A549 (cell line): ENCODE measurements at regions not wholly inside any gene's neighbourhood (a gene's known extent, or its start where the extent isn't known, plus 50 kb on each side); places are given as distances from the start of the nearest gene placed in this dataset.

Experiments used
- ATAC-seq, 2 experiments: fragments of 200-7000 bp in 1 of 2; fragments of >200 bp in 1 of 2; cut with Nextera tagmentation in 1 of 2; cut with Tn5 transposase in 1 of 2; 3 replicates each; pipeline versions ENCODE4 v1.8.0 to v1.9.1; 2018 to 2020; ENCODE audit warnings: mild to moderate bottlenecking in 1 of 2, moderate library complexity in 1 of 2
- CTCF ChIA-PET: fragments of 300-600 bp; sonication (Branson Sonifier 250); formaldehyde crosslinking; extraction: SDS; loops from one replicate; lab custom pipeline; 2021; ENCODE audit warnings: antibody characterized with exemption, inconsistent platforms; lab: Yijun Ruan, JAX
- POLR2A ChIA-PET: fragments of 350-600 bp; formaldehyde crosslinking; extraction: SDS; loops from one replicate; lab custom pipeline; 2021; ENCODE audit warnings: antibody characterized with exemption, inconsistent platforms; lab: Yijun Ruan, JAX
- DNase-seq, 2 experiments: peaks; one replicate each; pipeline versions ENCODE4 v3.0.0 to v3.0.0-alpha.2; 2011 to 2016; ENCODE audit warnings: low read depth in 1 of 2, low spot score in 1 of 2
- FAIRE-seq: peaks from 2 replicates; lab custom pipeline; 2011; peaks lifted over from hg19 to GRCh38; lab: Jason Lieb, UNC
- H3K27ac ChIP-seq, 2 experiments: fragments of >200 bp; sonication (Bioruptor Twin); formaldehyde crosslinking; 3 replicates each; pipeline ENCODE4 v1.5.1; 2016 to 2017
- H3K4me1 ChIP-seq: fragments of >200 bp; sonication (Bioruptor Twin); formaldehyde crosslinking; 3 replicates; pipeline ENCODE4 v1.6.1; 2016
- H3K4me2 ChIP-seq: fragments of >200 bp; sonication (Bioruptor Twin); formaldehyde crosslinking; 3 replicates; pipeline ENCODE4 v1.6.1; 2016
- H3K4me3 ChIP-seq: fragments of >200 bp; sonication (Bioruptor Twin); formaldehyde crosslinking; 3 replicates; pipeline ENCODE4 v1.5.1; 2016
- H3K9me3 ChIP-seq: fragments of >200 bp; sonication (Bioruptor Twin); formaldehyde crosslinking; 3 replicates; pipeline ENCODE4 v1.6.1; 2016
- BHLHE40 ChIP-seq: IDR thresholded peaks from 2 replicates; pipeline ENCODE4 v1.6.1; 2012; ENCODE audit warnings: low read depth, low read length, inconsistent platforms
- CEBPB ChIP-seq, 2 experiments: fragments of >200 bp in 1 of 2; sonication (Bioruptor Twin) in 1 of 2; formaldehyde crosslinking in 1 of 2; IDR thresholded peaks; 2 replicates each; pipeline ENCODE4 v1.6.1; 2012 to 2016
- EHF ChIP-seq: fragments of 250-450 bp; sonication (Bioruptor Pico); IDR thresholded peaks from 2 replicates; pipeline ENCODE4 v1.5.0; 2020; ENCODE audit warnings: mild to moderate bottlenecking
- FOSB ChIP-seq: fragments of 250-450 bp; sonication (Bioruptor Pico); IDR thresholded peaks from 2 replicates; pipeline ENCODE4 v1.5.0; 2020; ENCODE audit warnings: mild to moderate bottlenecking, moderate library complexity
- FOXS1 ChIP-seq: fragments of 250-450 bp; sonication (Bioruptor Pico); IDR thresholded peaks from 2 replicates; pipeline ENCODE4 v1.5.0; 2020; ENCODE audit warnings: mild to moderate bottlenecking, moderate library complexity
- HOXA7 ChIP-seq: fragments of 250-450 bp; sonication (Bioruptor Pico); IDR thresholded peaks from 2 replicates; pipeline ENCODE4 v1.5.0; 2020; ENCODE audit warnings: mild to moderate bottlenecking, moderate library complexity
- JUNB ChIP-seq: fragments of >200 bp; sonication (Bioruptor Twin); formaldehyde crosslinking; IDR thresholded peaks from 2 replicates; pipeline ENCODE4 v1.6.1; 2016
- KDM1A ChIP-seq: fragments of 200-600 bp; sonication (generic); IDR thresholded peaks from 2 replicates; pipeline ENCODE4 v1.6.1; 2016; ENCODE audit warnings: low read depth, mild to moderate bottlenecking
- KDM5A ChIP-seq: fragments of 200-600 bp; sonication (generic); IDR thresholded peaks from 2 replicates; pipeline ENCODE4 v1.6.1; 2016; ENCODE audit warnings: antibody characterized with exemption, mild to moderate bottlenecking
- MAFK ChIP-seq: fragments of 450-650 bp; IDR thresholded peaks from 2 replicates; pipeline ENCODE4 v1.6.1; 2014; ENCODE audit not compliant: partially characterized antibody
- MAZ ChIP-seq: fragments of 150-350 bp; IDR thresholded peaks from 2 replicates; pipeline ENCODE4 v1.6.1; 2014; ENCODE audit warnings: antibody characterized with exemption, low read depth, low read length, borderline replicate concordance
- NPAS2 ChIP-seq: fragments of 250-450 bp; sonication (Bioruptor Pico); IDR thresholded peaks from 2 replicates; pipeline ENCODE4 v1.8.0; 2022; ENCODE audit warnings: mild to moderate bottlenecking, moderate library complexity, borderline replicate concordance
- NR3C1 ChIP-seq: fragments of >200 bp; sonication (Bioruptor Twin); formaldehyde crosslinking; IDR thresholded peaks from 3 replicates; pipeline ENCODE4 v1.6.1; 2017
- PHF8 ChIP-seq: fragments of 200-600 bp; sonication (generic); IDR thresholded peaks from 2 replicates; pipeline ENCODE4 v1.6.1; 2016; ENCODE audit warnings: low read depth, mild to moderate bottlenecking, antibody characterized with exemption, moderate library complexity, borderline replicate concordance
- RAD21 ChIP-seq, 2 experiments: fragments of >200 bp in 1 of 2; sonication (Bioruptor Twin) in 1 of 2; formaldehyde crosslinking in 1 of 2; IDR thresholded peaks in 1 of 2; conservative IDR thresholded peaks in 1 of 2; 2 replicates in 1 of 2; 3 replicates in 1 of 2; pipeline ENCODE4 v1.6.1; 2012 to 2018; ENCODE audit warnings: inconsistent platforms in 1 of 2
- RARB ChIP-seq: fragments of 250-450 bp; sonication (Bioruptor Pico); IDR thresholded peaks from 2 replicates; pipeline ENCODE4 v1.8.0; 2021; ENCODE audit warnings: mild to moderate bottlenecking, moderate library complexity
- RCOR1 ChIP-seq: fragments of 150-350 bp; IDR thresholded peaks from 2 replicates; pipeline ENCODE4 v1.6.1; 2014; ENCODE audit warnings: antibody characterized with exemption, low read length, low read depth
- RFX5 ChIP-seq: fragments of 450-650 bp; IDR thresholded peaks from 2 replicates; pipeline ENCODE4 v1.7.1; 2014; ENCODE audit warnings: antibody characterized with exemption, mild to moderate bottlenecking, moderate library complexity
- SMC3 ChIP-seq: fragments of >200 bp; sonication (Bioruptor Twin); formaldehyde crosslinking; IDR thresholded peaks from 3 replicates; pipeline ENCODE4 v1.6.1; 2018; ENCODE audit warnings: inconsistent platforms
- SREBF2 ChIP-seq: fragments of 450-650 bp; IDR thresholded peaks from 2 replicates; pipeline ENCODE4 v1.6.1; 2014; ENCODE audit warnings: mild to moderate bottlenecking, moderate library complexity
- TP53 ChIP-seq: fragments of 250-450 bp; sonication (Bioruptor Pico); IDR thresholded peaks from 2 replicates; pipeline ENCODE4 v1.5.0; 2021; ENCODE audit warnings: mild to moderate bottlenecking, moderate library complexity
- ZC3H11A ChIP-seq: fragments of 450-650 bp; IDR thresholded peaks from 2 replicates; pipeline ENCODE4 v1.6.1; 2014; ENCODE audit warnings: antibody characterized with exemption, mild to moderate bottlenecking
- WGBS: methylation state at CpG from one replicate; pipeline ENCODE4 v1.1.6; 2017; ENCODE audit errors: missing lambda C conversion rate; 5-methylcytosine and 5-hydroxymethylcytosine counted together
- TF ChIP-seq, protein P1 (sequence below): fragments of >200 bp; sonication (Bioruptor Twin); formaldehyde crosslinking; IDR thresholded peaks from 3 replicates; pipeline ENCODE4 v1.5.1; 2016
- TF ChIP-seq, protein P2 (sequence below): fragments of >200 bp; sonication (Bioruptor Twin); formaldehyde crosslinking; IDR thresholded peaks from 3 replicates; pipeline ENCODE4 v1.6.1; 2016
- TF ChIP-seq, protein P3 (sequence below): IDR thresholded peaks from 2 replicates; pipeline ENCODE4 v1.6.1; 2012
- TF ChIP-seq, protein P4 (sequence below): fragments of 250-450 bp; sonication (Bioruptor Pico); IDR thresholded peaks from 2 replicates; pipeline ENCODE4 v1.5.0; 2021; ENCODE audit warnings: mild to moderate bottlenecking, moderate library complexity, borderline replicate concordance

DNA sequence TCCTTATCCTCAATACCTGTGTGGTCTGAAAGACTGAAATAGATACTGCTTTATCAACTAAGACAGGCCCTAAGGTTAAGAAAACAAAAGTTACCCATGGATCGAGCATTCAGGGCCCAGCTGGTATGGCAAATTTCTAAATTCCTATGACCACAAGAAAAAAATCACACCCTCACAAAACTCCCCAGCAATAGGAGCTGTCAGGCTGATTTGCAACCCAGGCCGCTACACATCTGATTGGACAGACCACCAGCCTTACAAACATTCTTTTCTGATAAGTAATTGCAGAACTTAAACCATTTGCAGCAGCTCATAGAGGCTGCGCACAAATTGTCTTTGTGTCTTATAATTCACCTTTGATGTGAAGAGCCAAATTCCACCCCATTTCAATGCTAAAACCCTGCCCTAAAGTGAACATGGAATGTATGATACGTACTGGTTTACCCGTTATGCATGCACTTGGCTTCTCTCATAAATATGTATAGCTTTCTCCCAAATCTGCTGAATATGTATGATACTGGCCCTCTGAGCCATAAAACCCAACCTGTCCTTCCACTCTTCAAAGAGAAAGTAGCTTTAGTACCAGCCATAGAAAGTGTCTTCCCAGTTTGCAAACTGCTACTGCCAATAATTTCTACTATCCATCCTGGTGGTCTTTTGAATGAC is 842.5 kb downstream of the GRID1 start:
- ATAC-seq (no peak), FAIRE-seq (no peak), DNase-seq (no peak)
- ChIA-PET POLR2A (no interaction called here), CTCF (no interaction called here)
- H3K4me1 ChIP-seq, result no peaks in the 10 kb centered on the region
- TF ChIP-seq JUNB, result no peak
- no peak for TF ChIP-seq BHLHE40
- no peak for TF ChIP-seq NPAS2 (CRISPR knock-in tag)
- no peak for TF ChIP-seq MAZ
- TF ChIP-seq, protein P1, sequence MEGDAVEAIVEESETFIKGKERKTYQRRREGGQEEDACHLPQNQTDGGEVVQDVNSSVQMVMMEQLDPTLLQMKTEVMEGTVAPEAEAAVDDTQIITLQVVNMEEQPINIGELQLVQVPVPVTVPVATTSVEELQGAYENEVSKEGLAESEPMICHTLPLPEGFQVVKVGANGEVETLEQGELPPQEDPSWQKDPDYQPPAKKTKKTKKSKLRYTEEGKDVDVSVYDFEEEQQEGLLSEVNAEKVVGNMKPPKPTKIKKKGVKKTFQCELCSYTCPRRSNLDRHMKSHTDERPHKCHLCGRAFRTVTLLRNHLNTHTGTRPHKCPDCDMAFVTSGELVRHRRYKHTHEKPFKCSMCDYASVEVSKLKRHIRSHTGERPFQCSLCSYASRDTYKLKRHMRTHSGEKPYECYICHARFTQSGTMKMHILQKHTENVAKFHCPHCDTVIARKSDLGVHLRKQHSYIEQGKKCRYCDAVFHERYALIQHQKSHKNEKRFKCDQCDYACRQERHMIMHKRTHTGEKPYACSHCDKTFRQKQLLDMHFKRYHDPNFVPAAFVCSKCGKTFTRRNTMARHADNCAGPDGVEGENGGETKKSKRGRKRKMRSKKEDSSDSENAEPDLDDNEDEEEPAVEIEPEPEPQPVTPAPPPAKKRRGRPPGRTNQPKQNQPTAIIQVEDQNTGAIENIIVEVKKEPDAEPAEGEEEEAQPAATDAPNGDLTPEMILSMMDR, result no peak
- H3K4me3 ChIP-seq, result no peak overlapping the region
- H3K9me3 ChIP-seq, result peaks cover 5% of the 10 kb centered on the region; the same call in 2 of the 3 replicates
- WGBS, result 55% methylated on average over 5 of the region's 5 CpGs
- no peak overlapping the region for H3K27ac ChIP-seq
- no peak overlapping the region for H3K4me2 ChIP-seq

DNA sequence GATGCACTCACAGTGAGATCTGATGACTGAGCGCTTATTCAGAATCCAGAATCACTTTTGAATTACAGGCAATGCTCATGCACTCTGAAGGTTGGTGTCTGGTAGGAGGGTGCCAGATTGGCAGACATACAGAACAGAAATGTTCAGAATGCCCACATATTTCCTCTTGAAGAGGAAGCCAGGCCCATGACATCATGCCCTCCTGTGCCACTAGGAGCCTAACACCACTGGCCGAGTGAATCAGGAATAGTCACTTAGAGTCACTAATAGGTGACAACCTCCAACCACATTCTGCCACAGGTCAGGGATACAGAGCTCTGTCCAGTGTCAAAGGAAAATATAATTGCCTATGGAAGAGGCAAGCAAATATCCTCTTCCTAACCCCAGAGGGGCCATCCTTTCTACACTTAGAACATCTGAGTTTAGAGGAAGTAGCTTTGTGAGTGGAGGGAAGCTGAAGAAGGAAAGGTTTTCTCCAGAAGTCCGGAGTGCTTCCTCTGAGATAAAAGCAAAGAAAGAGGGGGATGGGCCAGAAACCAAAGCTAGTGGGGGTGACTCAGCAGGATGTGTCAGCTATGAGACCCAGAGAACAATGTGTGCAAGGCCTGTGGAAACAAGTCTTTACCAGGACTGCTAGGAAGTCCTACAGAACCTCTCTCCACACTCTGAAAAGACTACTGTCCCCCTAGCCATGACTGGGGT is 838.8 kb downstream of the GRID1 start:
- ChIA-PET POLR2A (no interaction called here), CTCF (no interaction called here)
- TF ChIP-seq FOXS1 (CRISPR knock-in tag) (no peak), MAFK (peak; percentile 11)
- ATAC-seq (no peak), DNase-seq (no peak), FAIRE-seq (no peak)
- Histone ChIP-seq H3K4me1 (no peaks in the 10 kb centered on the region), H3K4me3 (no peak overlapping the region), H3K27ac (no peak overlapping the region), H3K9me3 (peaks cover 5% of the 10 kb centered on the region; the same call in 2 of the 3 replicates), H3K4me2 (no peak overlapping the region)
- WGBS, result 50% methylated on average over 3 of the region's 3 CpGs

DNA sequence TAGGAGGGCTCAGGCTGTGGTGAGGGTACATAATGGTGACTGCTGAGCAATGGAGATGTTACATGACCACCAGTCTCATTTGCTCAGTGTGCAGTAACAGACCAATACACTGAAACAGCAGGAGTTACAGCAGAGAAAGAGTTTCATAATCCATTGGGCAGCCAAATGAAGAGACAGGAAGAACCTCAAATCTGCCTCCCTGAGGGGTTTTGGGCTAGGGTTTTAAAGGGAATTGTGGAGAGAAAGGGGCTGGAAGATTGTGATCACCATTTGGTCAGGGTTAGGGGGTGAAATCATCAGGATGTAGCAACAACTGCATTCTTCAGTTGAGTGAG is 838.3 kb downstream of the GRID1 start:
- no peak for FAIRE-seq
- no peak overlapping the region for H3K4me3 ChIP-seq
- ChIA-PET CTCF (no interaction called here), POLR2A (no interaction called here)
- ATAC-seq, result no peak
- TF ChIP-seq CEBPB (IDR thresholded peaks at IDR 0.05), result no peak
- TF ChIP-seq SREBF2, result no peak
- TF ChIP-seq TP53 (CRISPR knock-in tag), result no peak
- TF ChIP-seq NR3C1, result no peak
- no peak for TF ChIP-seq HOXA7 (CRISPR knock-in tag)
- TF ChIP-seq RFX5, result no peak
- TF ChIP-seq FOSB, result no peak
- TF ChIP-seq MAZ, result no peak
- no peak for TF ChIP-seq KDM5A
- no peak for TF ChIP-seq PHF8
- H3K9me3 ChIP-seq, result peaks cover 5% of the 10 kb centered on the region; the same call in 2 of the 3 replicates
- H3K4me2 ChIP-seq, result no peak overlapping the region
- H3K27ac ChIP-seq, result no peak overlapping the region
- DNase-seq, result no peak
- no peaks in the 10 kb centered on the region for H3K4me1 ChIP-seq

DNA sequence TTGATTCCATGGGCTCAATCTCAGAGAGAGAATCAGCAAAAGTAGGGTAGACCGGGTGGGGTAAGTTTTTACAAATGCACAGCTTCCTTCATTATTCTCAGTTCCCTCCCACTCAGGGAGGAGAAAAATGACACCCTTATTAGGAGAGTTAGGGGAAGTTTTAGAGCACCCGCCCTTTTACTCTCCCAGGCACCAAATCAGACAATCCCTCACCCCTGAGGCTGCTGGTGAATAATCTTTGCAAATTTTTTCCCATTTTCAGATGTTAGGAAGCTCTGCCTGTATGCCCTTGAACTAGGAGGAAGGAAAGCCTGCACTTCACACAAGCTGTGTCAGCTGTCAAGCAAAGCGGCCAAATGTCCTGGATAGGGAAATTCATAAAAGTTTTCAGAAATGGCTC is 834.9 kb downstream of the GRID1 start:
- Histone ChIP-seq H3K4me1 (no peaks in the 10 kb centered on the region), H3K4me2 (no peak overlapping the region), H3K9me3 (peaks cover 5% of the 10 kb centered on the region; the same call in 2 of the 3 replicates), H3K27ac (no peak overlapping the region), H3K4me3 (no peak overlapping the region)
- no peak for TF ChIP-seq CEBPB (IDR thresholded peaks at IDR 0.05)
- TF ChIP-seq ZC3H11A, result no peak
- no peak for TF ChIP-seq RAD21 (conservative IDR thresholded peaks at IDR 0.05 in 1 of 2, IDR thresholded peaks at IDR 0.05 in 1 of 2)
- TF ChIP-seq RCOR1, result no peak
- TF ChIP-seq SMC3, result no peak
- TF ChIP-seq, protein P2, sequence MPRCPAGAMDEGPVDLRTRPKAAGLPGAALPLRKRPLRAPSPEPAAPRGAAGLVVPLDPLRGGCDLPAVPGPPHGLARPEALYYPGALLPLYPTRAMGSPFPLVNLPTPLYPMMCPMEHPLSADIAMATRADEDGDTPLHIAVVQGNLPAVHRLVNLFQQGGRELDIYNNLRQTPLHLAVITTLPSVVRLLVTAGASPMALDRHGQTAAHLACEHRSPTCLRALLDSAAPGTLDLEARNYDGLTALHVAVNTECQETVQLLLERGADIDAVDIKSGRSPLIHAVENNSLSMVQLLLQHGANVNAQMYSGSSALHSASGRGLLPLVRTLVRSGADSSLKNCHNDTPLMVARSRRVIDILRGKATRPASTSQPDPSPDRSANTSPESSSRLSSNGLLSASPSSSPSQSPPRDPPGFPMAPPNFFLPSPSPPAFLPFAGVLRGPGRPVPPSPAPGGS, result no peak
- no peak for TF ChIP-seq EHF (CRISPR knock-in tag)
- no peak for TF ChIP-seq HOXA7 (CRISPR knock-in tag)
- TF ChIP-seq, protein P3, sequence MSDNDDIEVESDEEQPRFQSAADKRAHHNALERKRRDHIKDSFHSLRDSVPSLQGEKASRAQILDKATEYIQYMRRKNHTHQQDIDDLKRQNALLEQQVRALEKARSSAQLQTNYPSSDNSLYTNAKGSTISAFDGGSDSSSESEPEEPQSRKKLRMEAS, result no peak
- TF ChIP-seq RARB (CRISPR knock-in tag), result no peak
- TF ChIP-seq KDM1A, result no peak
- TF ChIP-seq, protein P4, sequence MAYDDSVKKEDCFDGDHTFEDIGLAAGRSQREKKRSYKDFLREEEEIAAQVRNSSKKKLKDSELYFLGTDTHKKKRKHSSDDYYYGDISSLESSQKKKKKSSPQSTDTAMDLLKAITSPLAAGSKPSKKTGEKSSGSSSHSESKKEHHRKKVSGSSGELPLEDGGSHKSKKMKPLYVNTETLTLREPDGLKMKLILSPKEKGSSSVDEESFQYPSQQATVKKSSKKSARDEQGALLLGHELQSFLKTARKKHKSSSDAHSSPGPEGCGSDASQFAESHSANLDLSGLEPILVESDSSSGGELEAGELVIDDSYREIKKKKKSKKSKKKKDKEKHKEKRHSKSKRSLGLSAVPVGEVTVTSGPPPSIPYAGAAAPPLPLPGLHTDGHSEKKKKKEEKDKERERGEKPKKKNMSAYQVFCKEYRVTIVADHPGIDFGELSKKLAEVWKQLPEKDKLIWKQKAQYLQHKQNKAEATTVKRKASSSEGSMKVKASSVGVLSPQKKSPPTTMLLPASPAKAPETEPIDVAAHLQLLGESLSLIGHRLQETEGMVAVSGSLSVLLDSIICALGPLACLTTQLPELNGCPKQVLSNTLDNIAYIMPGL (CRISPR knock-in tag), result no peak
- TF ChIP-seq FOXS1 (CRISPR knock-in tag), result no peak
- ChIA-PET CTCF (interaction anchor here (1.2 kb wide), 1 partner anchor 13 kb away, joined by 3 read pairs; no protein-coding TSS in a partner anchor), POLR2A (no interaction called here)
- WGBS, result 49% methylated on average over 3 of the region's 3 CpGs
- no peak for DNase-seq
- ATAC-seq, result no peak
- no peak for FAIRE-seq
